Esophagus muscularis mucosa (tissue), 4 donors: ENCODE measurements at regions not wholly inside any gene's neighbourhood (a gene's known extent, or its start where the extent isn't known, plus 50 kb on each side); places are given as distances from the start of the nearest gene placed in this dataset.

Experiments used
- DNase-seq: peaks from one replicate; pipeline ENCODE4 v3.0.0-alpha.2; 2017; ENCODE audit errors: extremely low spot score
- H3K27ac ChIP-seq, 4 donors: fragments of 200-600 bp; sonication (generic); replicated peaks in 1 of 4; 1 replicate in 3 of 4; 2 replicates in 1 of 4; pipeline ENCODE4 v1.5.1; 2016 to 2019; ENCODE audit warnings: mild to moderate bottlenecking in 1 of 4
- H3K27me3 ChIP-seq, 4 donors: fragments of 200-600 bp; sonication (generic); one replicate each; pipeline versions ENCODE4 v1.5.1 to v1.6.0; 2016 to 2019
- H3K36me3 ChIP-seq, 4 donors: fragments of 200-600 bp; sonication (generic); one replicate each; pipeline ENCODE4 v1.5.1; 2016 to 2019
- H3K4me1 ChIP-seq, 4 donors: fragments of 200-600 bp; sonication (generic); one replicate each; pipeline ENCODE4 v1.5.1; 2016 to 2019
- H3K4me3 ChIP-seq, 4 donors: fragments of 200-600 bp; sonication (generic); 1 replicate in 2 of 4; 2 replicates in 2 of 4; pipeline ENCODE4 v1.5.1; 2016 to 2019; ENCODE audit warnings: mild to moderate bottlenecking in 4 of 4, moderate library complexity in 1 of 4
- H3K9me3 ChIP-seq, 4 donors: fragments of 200-600 bp; sonication (generic); 1 replicate in 3 of 4; 2 replicates in 1 of 4; pipeline ENCODE4 v1.5.1; 2016 to 2019
- EP300 ChIP-seq: sonication (generic); formaldehyde crosslinking; IDR thresholded peaks from one replicate; pipeline ENCODE4 v1.6.1; 2017; ENCODE audit warnings: antibody characterized with exemption
- POLR2A ChIP-seq: fragments of 450-650 bp; IDR thresholded peaks from one replicate; pipeline ENCODE4 v1.6.1; 2017; ENCODE audit warnings: antibody characterized with exemption, moderate library complexity, mild to moderate bottlenecking, low read depth
- POLR2AphosphoS5 ChIP-seq, 2 donors: sonication (generic); formaldehyde crosslinking; IDR thresholded peaks; one replicate each; pipeline ENCODE4 v1.6.1; 2017; ENCODE audit warnings: antibody characterized with exemption in 2 of 2
- WGBS: methylation state at CpG from one replicate; pipeline ENCODE4 v1.1.5; 2018; 5-methylcytosine and 5-hydroxymethylcytosine counted together
- intact Hi-C: fragments of 100-400 bp; cut with DNase I; formaldehyde crosslinking; loops from one replicate; pipeline ENCODE4 v1.15.1; 2023
- TF ChIP-seq, protein P1 (sequence below), 3 experiments: fragments of 200-600 bp in 2 of 3; fragments of 450-650 bp in 1 of 3; sonication (generic) in 2 of 3; IDR thresholded peaks; one replicate each; pipeline ENCODE4 v1.5.1; 2017 to 2019; ENCODE audit warnings: antibody characterized with exemption in 3 of 3, mild to moderate bottlenecking in 2 of 3, moderate library complexity in 1 of 3

DNA sequence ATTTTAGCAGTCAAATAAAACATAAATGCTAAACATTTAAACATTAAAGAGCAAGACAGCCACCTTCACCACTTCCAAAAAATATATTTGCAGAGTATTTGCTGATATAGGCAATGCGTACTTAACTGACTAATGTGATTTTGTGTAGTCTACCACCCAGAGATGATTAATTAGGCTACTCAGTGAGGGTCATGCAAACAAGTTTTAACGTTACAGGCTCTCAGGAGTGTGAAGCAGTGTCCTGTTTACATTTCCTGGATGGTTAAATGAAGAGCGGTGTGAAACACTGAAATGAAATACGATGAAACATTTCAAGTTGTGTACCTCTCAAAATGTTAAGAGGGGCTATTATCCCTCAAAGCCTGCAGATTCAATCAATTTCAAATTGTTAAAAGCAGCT is 165.8 kb upstream of the LRIG3 start:
- no peaks in the 10 kb centered on the region for H3K9me3 ChIP-seq
- no peak for DNase-seq
- H3K4me1 ChIP-seq, result peaks cover 0 to 44% (median 41%) of the 10 kb centered on the region in 4 donors
- H3K27ac ChIP-seq, result no peak overlapping the region
- H3K36me3 ChIP-seq, result no peaks in the 10 kb centered on the region
- TF ChIP-seq POLR2AphosphoS5 (IDR thresholded peaks at IDR 0.05), result no peak
- TF ChIP-seq EP300, result no peak
- TF ChIP-seq POLR2A, result no peak
- TF ChIP-seq, protein P1, sequence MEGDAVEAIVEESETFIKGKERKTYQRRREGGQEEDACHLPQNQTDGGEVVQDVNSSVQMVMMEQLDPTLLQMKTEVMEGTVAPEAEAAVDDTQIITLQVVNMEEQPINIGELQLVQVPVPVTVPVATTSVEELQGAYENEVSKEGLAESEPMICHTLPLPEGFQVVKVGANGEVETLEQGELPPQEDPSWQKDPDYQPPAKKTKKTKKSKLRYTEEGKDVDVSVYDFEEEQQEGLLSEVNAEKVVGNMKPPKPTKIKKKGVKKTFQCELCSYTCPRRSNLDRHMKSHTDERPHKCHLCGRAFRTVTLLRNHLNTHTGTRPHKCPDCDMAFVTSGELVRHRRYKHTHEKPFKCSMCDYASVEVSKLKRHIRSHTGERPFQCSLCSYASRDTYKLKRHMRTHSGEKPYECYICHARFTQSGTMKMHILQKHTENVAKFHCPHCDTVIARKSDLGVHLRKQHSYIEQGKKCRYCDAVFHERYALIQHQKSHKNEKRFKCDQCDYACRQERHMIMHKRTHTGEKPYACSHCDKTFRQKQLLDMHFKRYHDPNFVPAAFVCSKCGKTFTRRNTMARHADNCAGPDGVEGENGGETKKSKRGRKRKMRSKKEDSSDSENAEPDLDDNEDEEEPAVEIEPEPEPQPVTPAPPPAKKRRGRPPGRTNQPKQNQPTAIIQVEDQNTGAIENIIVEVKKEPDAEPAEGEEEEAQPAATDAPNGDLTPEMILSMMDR (IDR thresholded peaks at IDR 0.05), result no peak
- H3K4me3 ChIP-seq, result no peak overlapping the region
- intact Hi-C loops, result loop anchor here (10.0 kb wide), 1 partner anchor 741 kb away; no protein-coding TSS in a partner anchor
- 67% methylated on average over 4 of the region's 4 CpGs for WGBS
- no peaks in the 10 kb centered on the region for H3K27me3 ChIP-seq

DNA sequence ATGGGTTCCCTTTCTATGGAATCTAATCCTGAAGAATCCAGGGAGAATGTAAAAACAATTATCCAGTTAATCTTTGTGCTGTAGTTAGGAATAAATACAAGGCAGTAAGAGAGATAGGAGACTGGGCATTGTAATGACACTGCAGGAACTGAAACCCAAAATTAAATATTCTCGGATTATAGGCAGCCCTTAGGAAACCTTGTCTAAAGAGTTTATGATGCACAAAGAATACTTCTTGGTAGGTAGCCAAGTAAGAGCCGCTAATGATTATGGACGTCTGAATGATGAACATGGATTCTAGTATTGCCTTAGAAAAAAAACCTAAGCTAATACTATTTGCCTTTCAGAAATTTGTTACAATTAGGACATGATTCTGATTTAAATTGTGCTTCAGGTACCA is 165.4 kb upstream of the LRIG3 start:
- intact Hi-C loops, result loop anchor here (2.0 to 10.0 kb wide), 2 partner anchors 165 to 741 kb away; partner anchors contain the start of gene LRIG3
- DNase-seq, result no peak
- WGBS, result 37% methylated on average over 3 of the region's 3 CpGs
- H3K27ac ChIP-seq, result peak overlapping the region in 3 of 4 donors; percentile 67 to 75 (median 75)
- H3K4me1 ChIP-seq, result peaks cover 0 to 44% (median 41%) of the 10 kb centered on the region in 4 donors
- TF ChIP-seq, protein P1 (IDR thresholded peaks at IDR 0.05), result no peak
- TF ChIP-seq POLR2A (no peak), EP300 (no peak), POLR2AphosphoS5 (IDR thresholded peaks at IDR 0.05) (no peak)
- no peaks in the 10 kb centered on the region for H3K27me3 ChIP-seq
- H3K4me3 ChIP-seq, result peak overlapping the region in 1 of 4 donors; percentile 4
- no peaks in the 10 kb centered on the region for H3K9me3 ChIP-seq
- H3K36me3 ChIP-seq, result no peaks in the 10 kb centered on the region

DNA sequence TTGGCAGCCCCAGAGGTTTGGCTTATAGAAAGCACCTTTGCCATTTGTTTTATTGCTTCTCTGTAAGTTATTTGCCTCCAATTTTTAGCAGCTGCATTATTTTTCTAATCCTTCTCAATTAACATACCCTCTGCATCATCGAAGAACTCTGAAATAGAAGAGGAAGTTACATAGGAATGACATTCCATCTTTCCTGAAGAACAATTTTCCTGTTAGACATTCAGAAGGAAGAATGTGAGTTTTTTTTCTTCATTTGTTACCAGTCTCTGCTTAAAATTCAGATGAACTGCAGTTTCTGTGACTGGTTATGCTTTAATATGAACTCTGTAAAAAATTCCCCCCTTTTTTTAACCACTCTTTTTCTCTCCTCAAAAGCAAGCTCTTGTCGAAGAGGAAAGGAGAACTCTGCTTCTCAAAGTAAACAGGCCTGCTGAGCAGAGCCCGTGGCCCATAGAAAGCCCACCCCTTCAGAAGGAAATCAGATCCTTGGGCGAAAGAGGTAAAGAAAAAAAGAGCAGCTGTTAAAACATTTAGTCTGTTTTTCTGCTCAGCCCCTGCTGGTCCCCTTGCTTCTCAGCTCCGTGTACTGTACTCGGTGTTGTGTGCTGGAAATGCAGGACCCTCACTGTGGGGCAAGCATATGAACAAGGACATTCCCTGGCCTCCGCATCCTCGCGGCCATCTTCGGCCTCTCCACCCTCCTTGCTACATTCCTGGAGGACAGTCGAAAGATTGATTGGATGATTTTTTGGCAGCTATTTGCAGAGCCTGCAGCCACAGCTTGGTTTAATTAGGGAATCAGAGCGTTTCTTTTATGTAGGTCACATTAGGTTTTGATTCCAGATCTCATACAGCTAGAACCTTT is 164.4 kb upstream of the LRIG3 start:
- WGBS, result 26% methylated on average over 12 of the region's 12 CpGs
- H3K4me1 ChIP-seq, result peaks cover 0 to 44% (median 41%) of the 10 kb centered on the region in 4 donors
- H3K36me3 ChIP-seq, result no peaks in the 10 kb centered on the region
- H3K9me3 ChIP-seq, result no peaks in the 10 kb centered on the region
- intact Hi-C loops, result loop anchor here (2.0 to 10.0 kb wide), 2 partner anchors 164 to 740 kb away; partner anchors contain the start of gene LRIG3
- TF ChIP-seq POLR2AphosphoS5 (IDR thresholded peaks at IDR 0.05) (peak; percentile 23 to 68), POLR2A (no peak)
- peak overlapping the region in 3 of 4 donors; percentile 4 to 43 (median 6) for H3K4me3 ChIP-seq
- no peaks in the 10 kb centered on the region for H3K27me3 ChIP-seq
- DNase-seq, result no peak
- peak overlapping the region; percentile 63 to 75 (median 71) for H3K27ac ChIP-seq

DNA sequence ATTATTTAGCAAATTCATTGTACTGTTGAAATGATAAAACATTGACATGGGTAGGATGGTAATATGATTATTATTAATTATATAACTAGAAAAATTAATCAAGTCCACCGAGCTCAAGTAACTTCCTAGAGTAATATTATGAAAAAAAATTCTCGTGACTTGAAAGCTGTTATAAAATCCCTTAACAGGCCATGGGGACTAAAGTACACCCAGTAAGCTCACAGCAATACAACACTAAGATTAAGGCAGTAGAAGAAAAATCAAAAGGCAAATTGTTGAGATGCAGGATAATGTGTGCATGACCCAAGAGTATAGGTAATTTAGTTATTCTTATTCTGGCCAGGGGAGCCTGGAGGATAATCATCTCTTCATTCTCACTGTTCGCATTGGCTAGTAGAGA is 162.6 kb upstream of the LRIG3 start:
- Histone ChIP-seq H3K4me1 (peaks cover 0 to 45% (median 42%) of the 10 kb centered on the region in 4 donors), H3K27me3 (no peaks in the 10 kb centered on the region), H3K9me3 (no peaks in the 10 kb centered on the region), H3K36me3 (no peaks in the 10 kb centered on the region), H3K27ac (peak overlapping the region in 1 of 4 donors; percentile 16), H3K4me3 (no peak overlapping the region)
- WGBS, result 55% methylated on average over 3 of the region's 3 CpGs
- no peak for DNase-seq
- TF ChIP-seq EP300, result no peak
- no peak for TF ChIP-seq POLR2AphosphoS5 (IDR thresholded peaks at IDR 0.05)
- no peak for TF ChIP-seq POLR2A
- TF ChIP-seq, protein P1 (IDR thresholded peaks at IDR 0.05), result no peak
- intact Hi-C loops, result loop anchor here (10.0 kb wide), 1 partner anchor 738 kb away; no protein-coding TSS in a partner anchor

DNA sequence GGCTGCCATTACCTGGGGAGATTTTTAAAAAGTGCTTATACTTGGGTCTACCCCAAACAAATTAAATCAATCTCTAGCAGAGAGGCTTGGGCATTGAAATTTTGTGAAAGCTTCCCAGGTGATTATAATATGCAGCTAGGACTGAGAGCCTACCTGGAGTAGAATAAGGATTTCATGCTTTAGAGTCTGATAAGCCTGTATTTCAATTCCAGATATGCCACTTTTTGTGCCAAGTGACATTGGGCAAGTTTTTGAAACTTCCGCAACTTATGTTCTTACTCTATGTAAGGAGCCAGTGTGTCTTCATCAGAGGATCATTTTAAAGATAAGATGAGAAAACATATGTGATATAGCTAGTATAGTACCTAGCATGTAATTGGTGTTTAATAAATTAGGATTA is 159.8 kb upstream of the LRIG3 start:
- DNase-seq, result no peak
- H3K27me3 ChIP-seq, result no peaks in the 10 kb centered on the region
- no peak overlapping the region for H3K4me3 ChIP-seq
- intact Hi-C loops, result loop anchor here (10.0 kb wide), 1 partner anchor 735 kb away; no protein-coding TSS in a partner anchor
- H3K27ac ChIP-seq, result no peak overlapping the region
- 100% methylated on average over 1 of the region's 1 CpG for WGBS
- TF ChIP-seq, protein P1 (IDR thresholded peaks at IDR 0.05), result no peak
- TF ChIP-seq POLR2A (no peak), POLR2AphosphoS5 (IDR thresholded peaks at IDR 0.05) (no peak), EP300 (no peak)
- no peaks in the 10 kb centered on the region for H3K9me3 ChIP-seq
- H3K36me3 ChIP-seq, result no peaks in the 10 kb centered on the region
- peaks cover 0 to 42% (median 33%) of the 10 kb centered on the region in 4 donors for H3K4me1 ChIP-seq
